UCSD-AML1 (cell line): ENCODE measurements at regions not wholly inside any gene's neighbourhood (a gene's known extent, or its start where the extent isn't known, plus 50 kb on each side); places are given as distances from the start of the nearest gene placed in this dataset.

ENCODE experiments used
- DNase-seq: peaks from one replicate; lab custom pipeline; 2025; ENCODE audit not compliant: unreplicated experiment; lab: John Stamatoyannopoulos, UW

DNA sequence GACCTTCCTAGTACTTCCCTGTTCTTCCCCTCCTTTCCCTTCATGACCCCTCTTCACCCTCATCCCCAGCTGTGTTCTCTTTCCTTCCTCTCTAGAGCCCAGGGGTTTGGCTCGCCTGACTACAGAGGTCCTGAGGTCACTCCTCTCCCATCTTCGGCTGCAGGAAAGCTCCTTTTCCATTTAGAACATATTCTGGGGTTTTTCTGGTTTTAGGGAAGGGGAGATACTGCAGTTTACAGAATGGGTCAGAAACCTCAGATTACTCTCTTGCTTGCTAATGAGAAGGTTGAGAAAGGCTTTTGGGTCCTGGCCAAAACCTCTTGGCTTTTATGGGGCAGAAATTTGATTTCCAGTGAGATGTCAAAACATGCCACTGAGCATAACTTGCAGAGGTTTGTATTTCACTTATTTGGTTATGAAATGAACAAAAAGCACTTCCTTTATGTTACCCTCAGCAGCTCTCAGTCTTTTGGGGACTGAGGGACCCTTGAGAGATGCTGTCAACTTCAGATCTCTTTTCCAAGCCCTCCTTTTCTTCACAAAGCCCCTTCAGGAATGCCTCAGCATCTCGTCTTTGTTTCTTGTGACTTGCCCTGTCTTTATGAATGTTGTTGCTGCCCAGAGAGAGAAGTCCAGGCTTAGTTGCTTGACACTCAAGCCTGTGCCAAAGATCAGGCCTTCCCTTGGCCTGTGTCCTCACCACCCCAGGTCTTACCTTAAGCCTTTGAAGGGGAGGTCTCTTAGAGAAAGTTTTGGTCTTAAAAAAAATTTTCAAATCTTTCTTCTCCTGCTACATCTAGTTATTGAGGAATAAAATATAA lies 121.7 kb upstream of the TPM1 start:
- no peak for DNase-seq

DNA sequence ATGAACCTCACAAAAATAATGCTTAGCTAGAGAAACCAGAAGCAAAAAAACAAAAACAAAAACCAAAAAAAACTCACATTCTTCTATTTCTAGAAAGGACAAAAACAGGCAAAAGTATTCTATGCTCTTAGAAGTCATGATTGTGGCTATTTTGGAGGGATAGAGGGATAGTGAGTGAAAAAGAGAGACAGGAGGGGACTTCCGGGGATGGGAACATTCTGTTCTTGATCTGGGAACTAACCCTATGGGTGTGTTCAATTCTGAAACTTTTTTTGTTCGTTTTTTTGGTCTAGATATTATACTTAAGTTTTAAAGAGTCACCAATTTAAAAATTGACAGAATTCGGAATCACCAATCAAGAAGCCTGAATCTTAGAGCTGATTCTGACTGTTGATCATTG lies 120.0 kb upstream of the TPM1 start:
- no peak for DNase-seq

DNA sequence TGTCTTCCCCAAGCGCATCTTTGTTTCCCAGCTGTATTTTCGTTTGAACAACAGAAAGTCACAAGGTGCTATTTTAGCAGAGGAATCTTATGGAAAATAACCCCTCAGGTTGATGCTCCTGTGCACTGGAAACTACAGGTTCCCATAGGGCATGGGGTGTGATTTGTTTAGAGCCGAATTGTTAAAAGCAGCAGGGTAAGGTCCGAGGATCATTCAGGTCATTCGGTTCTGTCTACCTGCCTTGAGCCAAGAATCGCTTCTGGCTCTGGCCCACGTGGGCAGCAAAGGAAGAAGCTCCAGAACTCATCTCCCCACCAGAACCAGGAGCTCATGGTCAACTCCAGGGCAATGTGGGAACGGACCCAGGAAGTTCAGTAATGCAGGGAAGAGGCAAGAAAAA lies 116.7 kb upstream of the TPM1 start:
- no peak for DNase-seq

DNA sequence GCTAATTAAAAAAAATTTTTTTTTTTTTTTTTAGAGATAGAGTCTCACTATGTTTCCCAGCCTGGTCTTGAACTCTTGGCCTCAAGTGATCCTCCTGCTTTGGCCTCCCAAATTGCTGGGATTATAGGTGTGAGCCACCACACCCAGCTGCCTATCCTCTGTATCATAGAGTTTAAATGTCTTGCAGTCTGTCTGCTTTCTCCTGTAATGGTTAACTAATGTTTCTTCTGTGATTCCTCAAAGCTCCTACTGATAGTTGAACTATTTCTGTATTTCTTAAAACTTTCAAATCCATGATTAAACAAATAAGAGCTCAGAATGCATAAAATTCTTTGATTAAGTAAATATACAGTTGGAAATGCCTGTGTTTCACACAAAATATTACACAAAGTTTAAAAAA lies 115.4 kb upstream of the TPM1 start:
- no peak for DNase-seq

DNA sequence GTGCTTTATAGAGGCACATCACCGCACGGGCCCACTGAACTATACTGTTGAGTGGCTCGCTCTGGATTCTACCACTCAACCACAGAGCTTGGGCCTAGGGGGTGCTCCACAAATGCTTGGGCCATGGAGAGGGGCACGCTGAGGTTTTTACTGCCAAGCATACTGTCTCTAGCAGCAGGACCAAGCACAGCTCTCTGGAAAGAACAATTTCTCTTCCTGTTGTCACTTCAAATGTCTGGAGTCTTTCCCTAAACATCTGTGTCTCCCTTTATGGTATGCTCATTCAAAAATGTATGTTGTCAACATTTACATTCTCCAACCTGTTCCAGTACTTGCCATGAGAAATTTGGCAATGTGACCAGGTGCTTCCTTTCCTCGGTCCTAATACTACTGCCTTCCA lies 114.7 kb upstream of the TPM1 start:
- no peak for DNase-seq

DNA sequence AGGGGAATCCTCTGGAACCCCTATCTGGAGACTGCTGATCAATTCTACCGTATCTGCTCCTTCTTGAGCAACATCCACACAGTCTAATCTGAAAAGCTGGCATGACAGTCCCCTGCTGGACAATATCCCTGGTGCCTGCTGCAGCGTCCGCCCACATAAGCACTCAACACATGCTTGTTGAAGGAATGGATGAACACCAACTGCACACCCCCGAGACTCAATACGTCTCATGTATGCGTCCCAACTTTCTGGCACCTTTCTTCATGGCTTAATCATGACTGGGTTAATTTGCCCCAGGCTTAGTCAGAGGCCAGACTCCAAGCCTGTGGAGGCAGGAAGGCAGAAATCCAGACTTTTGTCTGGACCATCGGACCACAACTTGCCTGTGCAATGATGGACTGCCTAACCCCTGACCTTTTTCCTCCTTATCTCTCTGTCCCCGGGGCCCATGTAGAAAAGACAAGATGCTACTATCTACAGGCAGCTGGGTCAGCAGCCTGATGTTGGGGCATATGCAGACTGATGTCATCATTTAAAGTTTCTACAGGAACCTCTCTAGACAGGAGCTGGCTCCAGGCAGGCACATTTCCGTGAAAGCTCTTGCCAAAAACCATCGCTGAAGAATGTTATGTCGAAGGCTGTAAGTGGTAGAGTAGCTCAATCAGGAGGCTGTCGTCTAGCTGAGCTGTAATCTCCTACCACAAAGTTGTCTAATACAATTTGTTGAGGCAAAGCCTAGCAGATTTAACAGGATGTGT lies 114.1 kb upstream of the TPM1 start:
- DNase-seq = no peak

DNA sequence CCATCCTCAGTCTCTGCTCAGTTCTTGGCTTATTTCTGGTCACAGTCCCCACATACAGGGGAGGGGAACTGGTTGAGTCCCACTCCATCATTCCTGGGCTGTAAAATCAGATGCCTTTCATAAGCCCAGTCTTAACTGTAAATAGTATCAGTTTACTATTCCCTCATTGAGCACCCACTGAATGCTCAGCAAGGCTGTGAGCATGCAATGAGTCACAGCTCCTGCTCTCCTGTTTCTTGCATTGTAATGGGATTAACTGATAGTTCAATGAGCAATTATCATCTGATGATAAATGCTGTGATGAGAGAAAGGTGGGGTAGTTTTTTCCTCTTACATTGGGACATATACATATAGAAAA lies 113.6 kb upstream of the TPM1 start:
- no peak for DNase-seq

DNA sequence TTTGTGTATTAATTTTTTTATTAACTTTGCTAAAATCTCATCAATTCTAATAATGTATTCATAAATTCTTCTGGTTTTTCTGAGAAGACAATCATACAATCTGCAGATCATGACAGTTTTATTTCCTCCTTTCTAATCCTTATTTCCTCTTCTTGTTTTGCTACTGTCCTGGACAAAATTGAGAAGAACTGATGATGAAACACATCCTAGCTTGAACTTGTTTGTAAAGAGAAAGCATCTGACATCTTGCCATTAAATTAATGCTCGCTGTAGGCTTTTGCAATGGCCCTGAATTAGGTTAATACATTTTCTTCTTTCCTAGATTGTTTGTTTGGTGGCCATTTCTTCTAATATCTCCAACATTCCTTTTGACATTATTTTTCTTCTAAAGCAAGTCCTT lies 110.9 kb upstream of the TPM1 start:
- DNase-seq = no peak

DNA sequence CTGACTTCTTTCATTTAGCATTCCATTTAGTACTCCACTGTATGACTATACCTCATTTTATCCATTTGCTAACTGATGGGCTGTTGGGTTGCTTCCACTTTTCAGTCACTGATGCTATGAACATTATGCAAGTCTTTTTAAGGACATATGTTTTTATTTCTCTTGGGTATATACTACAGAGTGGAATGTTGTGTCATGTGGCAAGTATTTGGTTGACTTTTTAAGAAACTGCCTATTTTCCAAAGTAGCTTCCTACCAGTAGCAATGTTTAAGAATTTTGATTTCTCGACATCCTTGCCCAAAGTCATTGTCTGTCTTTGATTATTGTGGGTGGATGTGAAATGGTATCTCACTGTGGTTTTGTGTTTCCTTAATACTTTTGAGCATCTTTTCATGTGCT lies 110.1 kb upstream of the TPM1 start:
- no peak for DNase-seq

DNA sequence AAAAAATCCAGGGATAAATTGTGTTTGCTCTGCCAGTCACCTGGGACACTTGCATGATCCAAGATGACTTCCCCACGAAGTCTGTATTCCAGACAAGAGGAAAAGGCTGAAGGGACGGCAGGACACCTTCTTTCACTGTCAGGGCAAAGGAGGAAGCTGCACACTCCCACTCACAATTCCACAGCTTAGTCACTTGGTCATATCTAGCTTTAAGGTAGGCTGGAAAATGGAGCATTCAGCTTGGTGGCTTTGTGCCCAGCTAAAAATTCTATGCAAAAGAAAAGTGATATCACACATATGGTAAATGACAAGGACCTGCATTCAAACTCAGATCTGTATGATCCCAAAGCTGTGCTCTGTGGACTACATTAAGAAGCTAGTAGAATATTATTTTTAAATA lies 109.2 kb upstream of the TPM1 start:
- DNase-seq = no peak

DNA sequence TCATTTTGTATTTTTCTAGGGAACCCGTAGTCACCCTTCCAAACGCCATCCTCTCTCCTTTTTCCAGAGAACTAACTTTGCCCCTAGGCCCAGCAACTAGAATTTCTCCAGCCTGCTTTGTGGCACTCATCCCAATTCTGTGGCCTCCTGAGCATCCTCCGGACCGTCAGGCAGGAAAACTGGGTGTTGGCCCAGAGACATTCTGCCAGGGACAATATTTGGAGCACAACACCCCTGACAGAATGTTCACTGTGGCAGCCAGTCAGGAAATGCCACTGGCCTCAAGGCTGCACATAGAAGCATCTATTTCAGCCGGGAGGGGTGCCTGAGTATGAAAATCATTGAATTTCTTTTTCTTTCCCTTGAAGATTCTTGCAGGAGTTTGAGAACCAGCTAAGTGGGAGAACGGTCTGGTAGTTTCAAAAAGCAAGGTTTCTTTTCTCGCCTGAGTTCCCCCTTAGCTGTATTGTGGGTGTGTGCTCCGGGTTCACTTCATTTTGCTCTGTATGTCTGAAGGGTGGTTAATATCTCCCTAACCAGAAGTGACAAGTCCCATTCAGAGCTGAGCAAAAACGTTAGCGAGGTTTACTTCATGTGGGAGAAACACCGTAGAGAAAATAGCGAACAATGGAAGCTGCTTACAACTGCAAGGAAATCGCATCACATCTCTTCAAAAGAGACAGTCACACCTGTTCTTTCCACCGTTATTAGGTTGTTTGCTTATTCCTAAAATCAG lies 108.1 kb upstream of the TPM1 start:
- DNase-seq = no peak

DNA sequence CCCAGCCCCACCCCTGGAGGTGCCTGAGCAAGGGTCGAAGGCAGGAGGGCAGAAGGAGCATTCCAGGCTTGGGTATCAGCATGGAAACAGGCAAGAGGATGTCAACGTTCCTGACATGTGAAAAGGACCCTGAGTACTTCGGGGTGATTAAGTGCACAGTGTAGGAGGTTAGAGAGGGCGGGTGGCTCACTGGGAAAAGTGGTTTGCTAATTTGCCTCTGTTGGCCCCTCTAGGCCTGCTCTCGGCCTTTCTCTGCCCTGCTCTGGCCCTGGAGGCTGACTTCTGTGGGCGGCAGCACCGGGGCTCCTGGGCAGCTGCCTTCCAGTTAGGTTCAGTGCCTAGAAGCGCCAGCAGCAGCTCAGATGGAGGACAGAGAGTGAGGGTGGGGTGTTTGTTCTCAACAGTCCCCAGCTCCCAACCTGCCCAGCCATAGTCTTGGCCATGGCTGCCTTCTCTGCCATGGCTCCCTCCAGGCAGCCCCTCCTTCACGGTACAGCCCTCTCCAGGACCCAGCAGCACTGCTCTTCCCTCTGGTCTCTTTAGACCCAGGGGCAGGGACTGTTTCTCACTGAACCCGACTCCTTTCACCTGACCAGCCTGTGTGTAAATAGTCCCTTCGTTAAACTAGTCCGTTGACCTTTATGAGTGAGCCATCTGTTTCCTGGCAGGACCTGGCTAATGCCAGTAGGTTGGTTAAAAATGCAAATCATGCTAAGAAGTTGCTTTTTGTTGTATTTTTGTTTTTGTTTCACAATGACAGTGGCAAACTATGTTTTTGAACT lies 107.1 kb upstream of the TPM1 start:
- DNase-seq = no peak

DNA sequence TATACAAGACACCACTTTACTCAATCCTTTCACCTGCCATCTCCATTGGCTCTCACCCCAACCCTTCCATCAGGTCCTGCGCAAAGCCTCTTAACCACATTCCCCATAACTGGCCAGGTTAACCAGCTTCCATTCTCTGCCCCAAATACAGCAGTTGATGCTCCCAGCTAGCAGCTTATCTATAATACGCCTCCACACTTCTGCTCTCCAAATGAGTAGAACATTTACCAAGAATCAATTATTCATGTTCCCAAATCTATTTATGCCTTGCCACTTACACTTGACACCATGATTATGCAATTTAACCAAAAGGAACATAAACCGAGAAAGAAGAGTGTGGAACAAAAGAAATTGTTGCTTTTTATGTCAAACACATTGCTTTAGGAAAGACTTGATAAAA lies 103.7 kb upstream of the TPM1 start:
- DNase-seq = no peak

DNA sequence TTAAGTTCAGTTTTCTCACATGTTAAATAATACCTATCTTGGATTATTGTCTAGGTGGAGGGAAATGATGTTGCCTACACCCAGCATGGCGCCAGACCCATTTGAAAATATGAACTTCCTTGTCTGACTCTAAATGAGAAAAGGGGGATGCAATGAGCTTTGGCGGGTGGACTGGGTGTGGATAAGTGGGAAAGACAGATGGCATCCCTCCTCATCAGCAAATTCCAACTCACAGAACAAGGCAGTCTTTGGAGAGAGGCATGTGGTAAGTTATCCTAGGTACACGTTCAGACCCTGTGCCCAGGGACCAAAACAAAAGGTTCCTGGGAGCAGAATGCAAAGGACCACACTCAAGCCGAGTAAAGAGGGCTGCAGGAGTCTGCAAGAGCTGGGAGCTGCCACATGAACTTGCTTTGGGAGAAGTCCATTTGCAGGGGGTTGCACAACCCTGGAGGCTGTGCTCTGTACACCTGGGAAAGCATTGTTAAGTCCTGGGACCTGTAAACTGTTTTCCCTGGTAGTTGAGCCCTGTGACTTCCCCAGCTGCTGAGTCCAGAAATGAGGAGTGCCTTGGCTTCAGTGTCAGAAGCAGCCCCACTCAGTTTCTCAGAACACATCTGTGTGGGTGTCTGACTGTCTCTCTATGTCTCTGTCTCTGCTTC lies 102.3 kb upstream of the TPM1 start:
- no peak for DNase-seq

DNA sequence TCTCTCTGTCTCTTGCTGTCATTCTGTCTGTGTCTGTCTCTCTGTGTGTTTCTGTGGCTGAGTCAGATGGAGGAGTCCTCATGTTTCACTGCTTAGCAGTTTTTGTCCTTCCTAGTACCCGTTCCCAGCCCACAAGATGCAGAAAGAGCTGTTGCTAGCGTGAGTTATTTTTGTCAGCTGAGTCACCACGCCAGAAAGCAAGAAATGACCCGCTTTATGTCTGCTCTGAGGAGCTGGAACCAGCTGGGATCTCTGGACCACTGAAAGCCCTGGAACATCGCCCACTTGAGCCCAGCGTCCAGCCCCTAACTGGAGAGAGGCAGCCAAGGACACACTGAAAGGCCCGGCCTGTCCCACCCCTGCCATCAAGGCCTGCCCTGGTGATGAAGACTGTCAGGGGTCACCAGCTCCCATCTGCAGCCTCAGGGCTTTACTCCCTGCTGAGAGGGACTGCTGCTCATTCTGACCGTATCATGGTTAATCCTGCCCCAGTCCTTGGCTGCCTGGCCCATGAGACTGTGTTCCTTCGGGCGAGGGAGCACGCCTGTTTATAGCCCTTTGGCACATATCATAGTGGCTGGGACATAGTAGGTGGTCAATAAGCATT lies 101.7 kb upstream of the TPM1 start:
- DNase-seq = no peak

DNA sequence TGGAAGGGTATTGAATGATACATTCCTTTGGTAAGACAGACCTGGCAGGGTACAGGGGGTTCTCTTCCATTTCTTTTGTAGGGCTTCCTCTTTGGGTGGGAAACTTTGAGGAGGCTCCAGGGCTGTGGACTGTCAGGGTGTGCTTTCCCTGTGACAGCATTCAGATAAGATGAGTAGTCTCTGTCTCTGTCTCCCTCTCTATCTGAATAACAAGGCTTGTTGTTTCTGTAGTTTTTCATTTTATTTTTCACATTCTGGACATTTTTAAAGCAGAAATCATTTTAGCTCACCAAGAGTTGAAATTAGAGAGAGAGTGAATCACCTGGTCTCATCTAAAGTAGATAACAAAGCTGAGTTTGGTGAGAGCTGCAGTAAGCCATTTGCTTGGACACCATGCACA lies 100.8 kb upstream of the TPM1 start:
- no peak for DNase-seq

DNA sequence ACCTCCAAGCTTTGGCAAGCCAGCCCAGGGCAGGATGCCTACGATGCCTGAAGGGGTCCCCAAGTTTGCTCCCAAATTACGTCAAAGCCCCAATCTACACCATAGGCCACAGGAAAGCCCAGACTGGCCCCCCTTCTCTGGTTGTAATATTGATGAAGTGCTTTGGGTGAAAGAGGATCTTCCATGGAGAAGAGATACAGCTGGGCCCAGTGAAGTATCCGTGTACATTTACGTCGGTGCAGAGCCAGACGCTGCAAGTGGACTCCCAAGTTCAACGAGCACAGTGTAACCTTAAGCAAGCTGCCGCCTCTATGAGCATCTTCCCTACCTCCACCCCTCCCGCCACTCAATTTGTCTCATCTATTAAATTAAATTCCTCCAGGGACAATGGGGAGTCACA lies 100.1 kb upstream of the TPM1 start:
- no peak for DNase-seq

DNA sequence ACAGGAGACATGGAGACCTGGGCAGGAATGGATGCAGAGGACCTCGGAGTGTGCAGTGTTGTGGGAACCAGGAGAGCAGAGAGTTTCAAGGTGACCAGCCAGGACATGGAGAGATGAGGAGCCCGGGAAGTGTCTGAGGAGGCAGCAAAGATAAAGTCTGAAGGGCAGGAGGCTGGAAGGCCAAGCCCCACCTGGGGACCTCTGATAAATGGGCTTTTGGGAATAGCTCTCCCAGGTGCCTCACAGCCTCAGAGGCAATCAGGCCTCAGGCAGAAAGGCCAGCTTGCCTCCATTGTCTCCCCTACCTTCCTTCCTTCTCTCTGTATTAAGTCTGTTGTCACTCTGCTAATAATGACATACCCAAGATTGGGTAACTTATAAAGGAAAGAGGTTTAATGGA lies 97.5 kb upstream of the TPM1 start:
- no peak for DNase-seq

DNA sequence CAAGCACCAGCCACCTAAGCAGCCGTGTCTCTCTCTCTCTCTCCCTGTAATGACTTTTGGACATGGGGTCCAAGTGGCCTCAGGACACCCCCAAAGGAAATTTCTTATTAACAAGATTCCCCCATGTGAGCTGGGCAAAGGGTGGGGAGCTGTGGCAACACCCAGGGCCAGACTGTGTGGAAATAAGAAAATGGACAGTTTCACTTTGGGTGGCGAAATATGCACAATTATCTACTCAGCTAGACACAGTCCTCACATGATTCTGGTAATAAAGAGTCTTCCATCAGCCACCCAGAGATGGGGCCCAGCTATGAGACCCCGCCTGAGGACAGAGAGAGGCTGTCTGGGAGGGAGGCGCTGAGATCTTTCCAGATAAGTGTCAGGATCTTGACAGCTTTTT lies 96.8 kb upstream of the TPM1 start:
- DNase-seq = no peak

DNA sequence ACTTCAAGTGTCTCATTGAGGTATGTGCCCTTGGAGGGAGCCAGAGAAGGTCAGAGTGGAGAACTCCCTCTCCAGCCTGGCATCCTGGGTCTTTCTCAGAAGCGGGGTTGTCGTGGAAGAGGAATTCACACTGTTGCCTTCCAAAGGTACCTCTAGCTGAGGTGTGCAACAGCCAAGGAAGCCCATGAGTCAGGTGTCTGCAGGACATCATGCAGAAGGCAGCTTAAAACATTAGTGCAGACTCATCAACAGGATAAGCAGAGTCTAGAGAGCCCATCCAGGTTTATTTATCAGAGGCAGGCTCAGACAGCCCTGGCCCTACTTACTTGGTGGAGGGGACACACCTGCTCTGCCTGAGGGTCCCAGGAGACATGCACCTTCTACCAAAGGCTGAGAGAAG lies 95.6 kb upstream of the TPM1 start:
- DNase-seq = no peak
